Keratinocyte (primary cell): ENCODE measurements at regions not wholly inside any gene's neighbourhood (a gene's known extent, or its start where the extent isn't known, plus 50 kb on each side); places are given as distances from the start of the nearest gene placed in this dataset.

Source experiments
- DNase-seq: peaks from one replicate; pipeline ENCODE4 v3.0.0-alpha.2; 2011; ENCODE audit warnings: low read depth, missing footprints, low spot score
- FAIRE-seq: peaks from 2 replicates; lab custom pipeline; 2011; peaks lifted over from hg19 to GRCh38; lab: Jason Lieb, UNC
- H2AFZ ChIP-seq: 2 replicates; pipeline ENCODE4 v1.6.0; 2012; ENCODE audit warnings: low read length, control low read depth, inconsistent platforms; ENCODE audit not compliant: control insufficient read depth
- H3K27ac ChIP-seq: 2 replicates; pipeline ENCODE4 v1.5.1; 2011; ENCODE audit warnings: low read length; ENCODE audit not compliant: control insufficient read depth, insufficient read depth
- H3K27me3 ChIP-seq: 3 replicates; pipeline ENCODE4 v1.6.0; 2011; ENCODE audit warnings: low read length; ENCODE audit not compliant: control insufficient read depth, insufficient read depth; ENCODE audit errors: extremely low read depth
- H3K36me3 ChIP-seq, 2 experiments: 2 replicates in 1 of 2; 3 replicates in 1 of 2; pipeline ENCODE4 v1.5.1; 2011; ENCODE audit warnings: low read length in 2 of 2, mild to moderate bottlenecking in 1 of 2; ENCODE audit not compliant: control insufficient read depth in 2 of 2, insufficient read depth in 2 of 2; ENCODE audit errors: extremely low read depth in 1 of 2
- H3K4me1 ChIP-seq: 3 replicates; pipeline ENCODE4 v1.5.1; 2011; ENCODE audit warnings: low read length; ENCODE audit not compliant: control insufficient read depth, insufficient read depth; ENCODE audit errors: extremely low read depth
- H3K4me2 ChIP-seq: 3 replicates; pipeline ENCODE4 v1.6.0; 2011; ENCODE audit warnings: low read depth, low read length; ENCODE audit not compliant: control insufficient read depth, insufficient read depth; ENCODE audit errors: extremely low read depth
- H3K4me3 ChIP-seq, 3 experiments: fragments of 200-600 bp in 1 of 3; sonication (generic) in 1 of 3; 2 replicates in 2 of 3; 3 replicates in 1 of 3; pipeline ENCODE4 v1.5.1; 2011 to 2016; ENCODE audit warnings: low read length in 3 of 3, mild to moderate bottlenecking in 3 of 3, control low read depth in 2 of 3, inconsistent platforms in 1 of 3, low read depth in 1 of 3, mixed read lengths in 1 of 3, mixed run types in 1 of 3, moderate library complexity in 1 of 3; ENCODE audit not compliant: control insufficient read depth in 2 of 3, insufficient read depth in 2 of 3; ENCODE audit errors: extremely low read depth in 1 of 3
- H3K79me2 ChIP-seq: 2 replicates; pipeline ENCODE4 v1.6.0; 2012; ENCODE audit warnings: low read length; ENCODE audit not compliant: control insufficient read depth, insufficient read depth
- H3K9ac ChIP-seq: 3 replicates; pipeline ENCODE4 v1.6.0; 2011; ENCODE audit warnings: low read length; ENCODE audit not compliant: control insufficient read depth, insufficient read depth; ENCODE audit errors: extremely low read depth
- H3K9me1 ChIP-seq: 3 replicates; pipeline ENCODE4 v1.6.0; 2011; ENCODE audit warnings: low read length; ENCODE audit not compliant: control insufficient read depth, insufficient read depth; ENCODE audit errors: extremely low read depth
- H3K9me3 ChIP-seq: 2 replicates; pipeline ENCODE4 v1.5.1; 2012; ENCODE audit warnings: low read depth, low read length; ENCODE audit not compliant: control insufficient read depth
- H4K20me1 ChIP-seq: 3 replicates; pipeline ENCODE4 v1.6.0; 2011; ENCODE audit warnings: low read length; ENCODE audit not compliant: control insufficient read depth, insufficient read depth; ENCODE audit errors: extremely low read depth
- EZH2 ChIP-seq: IDR thresholded peaks from one replicate; pipeline ENCODE4 v1.6.1; 2012; ENCODE audit warnings: inconsistent platforms, mild to moderate bottlenecking, low read length, moderate library complexity
- dilution Hi-C: fragments of 300-500 bp; cut with MboI; formaldehyde crosslinking; loops from one replicate; pipeline ENCODE4 v1.7.0; 2020; ENCODE audit warnings: low sequenced_read_pairs; ENCODE audit not compliant: extremely low pct_ligation_motif_present
- TF ChIP-seq, protein P1 (sequence below), 3 experiments: IDR thresholded peaks in 1 of 3; conservative IDR thresholded peaks in 1 of 3; optimal IDR thresholded peaks in 1 of 3; 2 replicates in 2 of 3; 3 replicates in 1 of 3; pipeline versions ENCODE3 to v1.5.1; 2011; ENCODE audit warnings: low read length in 3 of 3, mild to moderate bottlenecking in 3 of 3, moderate library complexity in 2 of 3, control low read depth in 1 of 3, inconsistent platforms in 1 of 3; ENCODE audit not compliant: insufficient read depth in 2 of 3; ENCODE audit errors: extremely low read depth in 1 of 3

DNA sequence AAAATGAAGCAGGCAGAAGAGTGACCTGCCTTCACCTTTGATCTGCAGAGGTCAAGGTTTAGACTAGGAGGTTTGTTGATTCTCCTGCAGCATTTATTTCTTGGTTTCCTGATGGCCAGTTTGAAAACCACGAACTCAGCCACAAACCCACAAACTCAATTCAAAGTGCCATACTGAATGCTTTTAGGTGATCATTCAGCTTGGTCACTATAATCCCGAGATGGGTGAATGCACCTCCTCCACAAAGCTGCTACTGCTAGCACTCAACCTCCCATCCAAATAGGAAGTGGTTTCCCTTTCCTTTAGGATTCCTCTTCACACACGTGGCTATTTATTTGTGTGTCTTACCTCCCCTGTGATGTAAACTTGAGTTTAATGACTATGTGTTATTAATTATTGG, 225.2 kb downstream of the MID1 start:
- Histone ChIP-seq H3K36me3 (no peaks in the 10 kb centered on the region), H3K79me2 (no peaks in the 10 kb centered on the region), H3K27me3 (no peaks in the 10 kb centered on the region), H3K4me3 (no peak overlapping the region), H3K9ac (no peak overlapping the region), H3K9me1 (no peaks in the 10 kb centered on the region), H3K4me2 (no peak overlapping the region), H3K27ac (no peak overlapping the region), H3K4me1 (no peaks in the 10 kb centered on the region), H2AFZ (no peak overlapping the region), H3K9me3 (no peaks in the 10 kb centered on the region), H4K20me1 (no peaks in the 10 kb centered on the region)
- no peak for DNase-seq
- dilution Hi-C loops: no loop called here
- no peak for FAIRE-seq
- TF ChIP-seq EZH2: no peak
- TF ChIP-seq, protein P1, sequence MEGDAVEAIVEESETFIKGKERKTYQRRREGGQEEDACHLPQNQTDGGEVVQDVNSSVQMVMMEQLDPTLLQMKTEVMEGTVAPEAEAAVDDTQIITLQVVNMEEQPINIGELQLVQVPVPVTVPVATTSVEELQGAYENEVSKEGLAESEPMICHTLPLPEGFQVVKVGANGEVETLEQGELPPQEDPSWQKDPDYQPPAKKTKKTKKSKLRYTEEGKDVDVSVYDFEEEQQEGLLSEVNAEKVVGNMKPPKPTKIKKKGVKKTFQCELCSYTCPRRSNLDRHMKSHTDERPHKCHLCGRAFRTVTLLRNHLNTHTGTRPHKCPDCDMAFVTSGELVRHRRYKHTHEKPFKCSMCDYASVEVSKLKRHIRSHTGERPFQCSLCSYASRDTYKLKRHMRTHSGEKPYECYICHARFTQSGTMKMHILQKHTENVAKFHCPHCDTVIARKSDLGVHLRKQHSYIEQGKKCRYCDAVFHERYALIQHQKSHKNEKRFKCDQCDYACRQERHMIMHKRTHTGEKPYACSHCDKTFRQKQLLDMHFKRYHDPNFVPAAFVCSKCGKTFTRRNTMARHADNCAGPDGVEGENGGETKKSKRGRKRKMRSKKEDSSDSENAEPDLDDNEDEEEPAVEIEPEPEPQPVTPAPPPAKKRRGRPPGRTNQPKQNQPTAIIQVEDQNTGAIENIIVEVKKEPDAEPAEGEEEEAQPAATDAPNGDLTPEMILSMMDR (optimal IDR thresholded peaks at IDR 0.05 in 1 of 3, IDR thresholded peaks at IDR 0.05 in 1 of 3, conservative IDR thresholded peaks at IDR 0.05 in 1 of 3; ENCODE audit: extremely low read depth in 1 of 3, insufficient read depth in 2 of 3, low read length in 3 of 3): no peak
